HG02571 (cell line): ENCODE measurements at regions not wholly inside any gene's neighbourhood (a gene's known extent, or its start where the extent isn't known, plus 50 kb on each side); places are given as distances from the start of the nearest gene placed in this dataset.

ENCODE experiments used
- ATAC-seq: cut with Tn5 transposase; IDR thresholded peaks from one replicate; pipeline ENCODE4 v1.9.1; 2021; ENCODE audit warnings: mild to moderate bottlenecking, moderate library complexity; ENCODE audit not compliant: unreplicated experiment

DNA sequence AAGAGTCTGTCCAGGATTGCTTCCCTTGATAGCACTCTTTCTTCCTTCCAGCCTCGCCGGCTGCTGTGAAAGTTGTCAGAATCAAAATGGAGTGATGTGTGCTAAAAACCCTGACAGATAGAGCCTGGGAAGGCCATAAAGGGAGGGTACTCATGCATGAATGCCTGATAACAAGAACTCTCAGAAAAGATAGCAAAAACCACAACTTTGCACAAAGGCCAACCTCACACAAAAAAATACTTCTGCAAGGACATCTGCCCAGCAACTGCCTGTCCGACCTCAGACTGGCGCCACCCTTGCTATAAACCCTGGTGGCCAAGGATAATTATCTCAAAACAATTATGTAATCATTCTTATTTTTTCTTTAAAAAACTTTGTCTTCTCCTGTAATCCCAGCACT, 133.2 kb upstream of the SVIL start:
- ATAC-seq = no peak

DNA sequence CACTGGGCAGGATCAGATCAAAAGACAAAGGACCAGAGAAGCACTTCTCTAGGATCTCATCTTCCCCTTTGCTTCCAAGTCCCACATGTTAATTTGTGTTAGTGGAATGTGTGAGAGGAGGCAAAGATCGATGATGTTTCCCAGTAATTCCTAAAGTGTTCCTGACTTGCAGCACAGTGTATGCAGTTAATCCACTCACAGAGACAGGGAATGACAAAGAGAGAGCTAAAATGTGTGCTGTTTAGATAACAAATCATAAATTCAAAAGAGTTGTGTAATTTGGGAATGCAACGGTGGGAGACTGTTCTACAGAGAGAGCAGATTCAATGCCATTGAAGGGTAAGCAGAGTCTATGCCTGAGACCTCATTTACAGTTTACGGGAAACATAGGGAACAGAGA, 132.0 kb upstream of the SVIL start:
- ATAC-seq = no peak

DNA sequence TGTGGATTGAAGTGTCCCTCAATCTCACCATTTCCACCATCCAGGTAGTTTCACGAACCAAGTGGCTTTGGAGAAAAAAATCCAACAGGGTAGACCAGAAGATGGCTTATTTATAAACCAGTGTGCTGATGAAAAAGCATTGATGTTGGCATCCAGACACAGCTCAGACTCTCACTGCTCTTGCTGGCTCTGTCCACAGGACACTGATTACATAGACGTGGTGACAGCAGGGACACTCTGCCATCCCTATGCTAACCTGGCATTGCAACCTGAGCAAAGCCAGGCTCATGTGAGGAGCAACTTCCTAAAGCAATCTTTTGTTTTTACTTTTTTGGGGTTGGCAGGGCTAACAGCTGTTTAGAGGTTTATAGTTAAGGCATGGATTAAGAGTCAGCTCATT, 130.6 kb upstream of the SVIL start:
- ATAC-seq = no peak

DNA sequence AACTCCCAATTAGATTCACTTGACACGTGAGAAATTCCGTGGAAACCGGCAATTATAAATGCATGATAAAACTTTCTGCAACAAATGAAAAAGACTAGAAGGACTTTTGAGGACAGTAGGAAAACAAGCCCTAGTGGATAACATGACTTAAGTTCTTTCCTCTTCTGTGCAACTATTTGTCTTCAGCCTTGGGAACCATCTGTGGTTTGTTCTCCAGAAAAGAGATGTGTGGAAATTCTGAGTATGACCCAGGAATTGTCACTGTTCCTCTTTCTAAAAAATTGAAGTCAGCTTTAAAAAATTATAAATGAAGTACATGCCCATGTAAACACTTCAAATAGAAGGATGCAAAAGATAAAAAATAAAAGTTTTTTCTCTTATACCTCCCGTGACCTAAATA, 128.6 kb upstream of the SVIL start:
- no peak for ATAC-seq

DNA sequence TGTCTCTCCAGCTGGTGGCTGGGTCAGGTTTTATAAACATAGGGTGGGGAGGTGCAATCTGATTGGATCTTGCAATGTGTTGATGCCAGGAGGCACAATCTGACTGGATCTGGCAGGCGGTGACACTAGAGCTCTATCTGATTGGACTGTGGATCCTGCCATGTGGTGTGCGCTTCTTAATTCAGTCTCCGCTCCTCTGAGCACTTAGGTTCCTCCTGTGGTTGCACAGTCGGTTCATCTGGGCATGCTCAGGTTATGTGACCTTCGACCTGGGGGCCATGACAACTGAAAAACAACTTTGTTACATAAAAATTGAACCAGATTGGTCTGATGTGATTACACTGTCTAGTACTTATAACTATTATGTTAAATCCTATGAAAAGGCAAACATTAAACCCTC, 127.1 kb upstream of the SVIL start:
- ATAC-seq = no peak

DNA sequence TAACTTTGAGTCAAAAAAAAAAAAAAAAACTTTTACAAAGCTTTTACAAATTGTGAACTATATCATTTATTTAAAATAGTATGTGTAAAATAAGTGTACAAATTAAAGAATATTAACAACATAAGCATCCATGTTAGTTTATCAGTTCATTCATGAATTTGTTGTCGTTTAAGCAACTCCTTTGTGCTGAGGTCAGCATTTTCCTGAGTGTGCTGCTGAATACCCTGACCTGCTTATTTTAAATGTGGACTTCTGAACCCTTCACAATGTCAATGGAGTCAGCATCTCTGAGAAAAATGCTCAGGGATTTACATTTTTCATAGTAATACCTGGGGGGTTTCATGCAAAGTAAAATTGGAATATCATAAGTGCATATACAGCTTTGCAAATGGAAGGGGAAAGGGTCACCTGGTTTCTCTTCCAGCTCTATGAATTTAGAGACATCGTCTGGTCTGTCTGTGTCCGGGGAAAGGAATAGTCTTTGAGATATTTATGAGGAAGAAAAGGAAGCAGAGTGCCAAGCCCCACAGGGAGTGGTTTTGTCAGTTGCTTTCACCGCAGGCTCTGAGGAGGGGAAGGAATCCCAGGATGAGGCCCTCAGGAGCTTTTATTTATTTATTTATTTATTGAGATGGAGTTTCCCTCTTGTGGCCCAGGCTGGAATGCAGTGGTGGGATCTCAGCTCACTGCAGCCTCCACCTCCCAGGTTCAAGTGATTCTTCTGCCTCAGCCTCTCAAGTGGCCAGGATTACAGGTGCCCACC, 125.5 kb upstream of the SVIL start:
- ATAC-seq = no peak

DNA sequence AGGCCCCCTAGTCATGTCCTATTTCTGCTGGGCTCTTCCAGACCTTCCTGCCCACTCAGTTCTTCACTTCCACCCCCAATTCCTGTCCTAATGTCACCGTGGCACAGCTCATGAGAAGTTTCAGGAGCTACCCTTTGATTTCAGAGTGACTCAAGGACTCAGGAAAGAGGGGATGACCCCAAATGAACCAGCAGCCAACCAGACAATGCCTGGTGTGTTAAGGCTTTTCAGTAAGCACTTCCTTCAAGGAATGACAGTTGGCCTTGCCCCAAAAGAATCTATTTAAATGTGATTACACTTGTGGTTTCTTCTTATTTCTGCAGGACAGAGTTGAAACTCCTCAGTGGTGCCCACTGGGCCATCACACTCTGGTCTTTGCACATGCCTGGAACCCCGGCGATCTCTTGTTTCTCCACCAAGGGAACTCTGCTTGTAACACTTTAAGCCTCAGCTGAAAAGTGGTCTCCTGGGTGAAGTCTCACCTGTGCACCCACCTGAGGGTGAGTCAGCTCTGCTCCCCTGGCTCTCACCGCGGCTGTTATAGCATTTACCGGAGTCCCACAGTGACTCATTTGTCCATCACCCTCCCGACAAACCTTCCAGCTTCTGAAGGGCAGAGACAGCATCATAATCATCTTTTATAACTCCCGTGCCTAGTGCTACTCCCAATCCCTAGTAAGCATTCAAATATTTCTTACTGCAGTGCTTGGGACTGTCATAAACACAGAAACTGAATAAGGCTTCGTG, 123.0 kb upstream of the SVIL start:
- ATAC-seq = no peak

DNA sequence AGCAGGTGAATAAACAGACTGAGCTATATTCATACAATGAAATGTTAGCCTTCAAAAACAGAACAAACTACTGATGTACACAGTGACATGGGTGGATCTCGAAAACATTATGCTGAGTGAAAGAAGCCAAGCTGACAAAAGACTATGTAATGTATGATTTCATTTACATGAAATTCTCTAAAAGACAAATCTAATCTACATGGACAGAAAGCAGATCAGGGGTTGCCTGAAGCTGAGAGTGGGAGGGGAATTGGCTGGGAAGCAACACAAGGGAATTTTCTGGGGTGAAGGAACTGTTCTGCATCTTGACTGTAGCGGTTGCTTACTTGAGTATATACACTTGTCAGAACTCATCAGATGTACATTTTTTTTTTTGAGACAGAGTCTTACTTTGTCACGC, 121.7 kb upstream of the SVIL start:
- no peak for ATAC-seq

DNA sequence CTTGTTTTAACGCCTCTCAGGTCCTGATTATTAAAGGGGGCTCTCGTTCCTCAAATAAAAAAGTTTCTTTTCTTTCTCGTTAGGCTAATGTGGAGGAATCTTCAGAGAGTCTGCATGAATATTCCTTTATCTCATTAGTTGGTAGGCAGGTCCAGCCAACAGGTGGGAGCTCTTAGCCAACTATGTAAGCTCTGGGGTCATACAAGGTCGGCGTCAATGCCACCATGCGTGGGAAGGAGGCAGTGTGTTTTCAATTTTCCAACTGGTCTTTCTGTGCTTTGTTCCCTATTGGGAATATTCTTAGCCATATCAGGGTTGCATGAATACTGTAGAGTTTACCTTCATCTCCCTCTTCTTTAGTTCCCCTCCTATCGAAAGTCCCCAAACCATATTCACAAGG, 118.5 kb upstream of the SVIL start:
- no peak for ATAC-seq

DNA sequence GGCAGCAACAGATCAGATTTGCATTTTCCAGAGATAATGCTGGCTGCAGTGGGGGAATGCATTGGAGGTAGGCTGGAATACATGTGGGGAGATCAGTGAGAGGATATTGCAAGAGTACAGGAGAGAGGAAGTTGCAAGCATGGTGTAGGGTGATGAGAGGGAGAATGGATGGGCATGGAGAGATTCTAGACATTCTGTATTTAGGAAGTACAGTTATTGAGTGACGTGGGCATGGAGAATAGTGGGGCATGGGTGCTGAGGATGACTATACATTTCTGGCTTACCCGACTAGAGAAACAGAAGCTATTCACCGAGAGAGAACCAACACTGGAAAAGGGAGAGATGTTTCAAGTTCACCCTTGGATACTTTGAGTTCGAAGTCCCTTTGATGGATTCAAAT, 116.9 kb upstream of the SVIL start:
- no peak for ATAC-seq

DNA sequence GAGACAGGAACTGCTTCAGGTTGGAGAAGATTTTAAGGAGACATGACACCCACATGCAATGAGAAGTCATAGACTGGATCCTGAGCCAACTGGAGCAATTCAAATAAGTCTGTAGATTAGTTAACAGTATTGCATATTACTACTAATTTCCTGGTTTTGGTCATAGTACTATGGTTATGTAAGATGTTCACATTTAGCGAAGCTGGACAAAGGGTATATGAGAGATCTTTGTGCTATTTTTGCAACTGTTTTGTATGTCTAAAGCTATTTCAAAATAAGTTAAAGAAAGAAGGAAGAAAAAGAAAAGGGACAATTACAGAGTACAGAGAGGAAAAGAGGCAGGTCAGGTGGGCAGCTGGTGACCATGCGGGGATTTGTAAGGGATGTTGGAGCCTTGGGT, 116.5 kb upstream of the SVIL start:
- no peak for ATAC-seq

DNA sequence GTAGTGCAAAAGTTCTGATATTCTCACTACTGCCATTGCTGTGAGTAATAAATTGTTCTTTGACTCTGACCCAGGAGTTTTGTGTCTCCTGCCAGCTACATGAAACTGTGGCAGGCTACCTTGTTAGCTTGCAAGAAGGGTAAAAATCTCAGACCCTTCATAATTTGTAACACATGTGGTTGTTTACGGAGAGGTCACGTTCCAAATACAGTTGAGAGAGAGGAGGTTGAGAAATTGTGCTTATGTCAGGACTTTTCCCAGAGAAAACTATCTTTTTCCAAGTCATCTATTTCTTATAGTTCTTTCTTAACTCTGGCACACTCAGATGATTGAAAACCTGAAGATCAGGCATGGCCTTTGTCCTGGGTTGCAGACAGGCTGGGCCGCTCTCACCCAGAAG, 114.4 kb upstream of the SVIL start:
- ATAC-seq = no peak

DNA sequence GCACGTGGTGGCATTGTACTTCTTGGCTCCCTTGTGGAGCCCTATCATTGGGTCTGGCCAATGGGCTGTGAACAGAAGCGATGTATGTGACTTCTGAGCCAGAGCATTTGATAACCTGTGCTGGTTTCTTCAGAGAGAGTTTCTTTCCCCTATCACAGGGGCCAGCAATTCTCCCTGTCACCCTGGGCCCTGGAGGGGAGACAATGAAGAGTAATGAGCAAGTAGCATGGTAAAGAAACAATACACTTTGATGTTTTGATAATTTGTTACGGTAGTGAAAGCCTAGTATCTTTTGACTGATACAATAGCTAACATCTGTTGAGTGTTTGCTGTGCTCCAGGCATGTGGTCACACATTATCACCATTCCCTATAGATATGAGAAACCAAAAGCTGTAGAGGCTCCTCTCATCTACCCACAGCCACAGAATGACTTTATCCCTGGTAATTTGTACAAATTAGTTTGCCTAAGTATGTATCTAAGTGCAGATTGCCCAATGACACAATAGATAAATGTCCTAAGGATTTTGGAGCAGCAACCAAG, 113.4 kb upstream of the SVIL start:
- ATAC-seq = no peak

DNA sequence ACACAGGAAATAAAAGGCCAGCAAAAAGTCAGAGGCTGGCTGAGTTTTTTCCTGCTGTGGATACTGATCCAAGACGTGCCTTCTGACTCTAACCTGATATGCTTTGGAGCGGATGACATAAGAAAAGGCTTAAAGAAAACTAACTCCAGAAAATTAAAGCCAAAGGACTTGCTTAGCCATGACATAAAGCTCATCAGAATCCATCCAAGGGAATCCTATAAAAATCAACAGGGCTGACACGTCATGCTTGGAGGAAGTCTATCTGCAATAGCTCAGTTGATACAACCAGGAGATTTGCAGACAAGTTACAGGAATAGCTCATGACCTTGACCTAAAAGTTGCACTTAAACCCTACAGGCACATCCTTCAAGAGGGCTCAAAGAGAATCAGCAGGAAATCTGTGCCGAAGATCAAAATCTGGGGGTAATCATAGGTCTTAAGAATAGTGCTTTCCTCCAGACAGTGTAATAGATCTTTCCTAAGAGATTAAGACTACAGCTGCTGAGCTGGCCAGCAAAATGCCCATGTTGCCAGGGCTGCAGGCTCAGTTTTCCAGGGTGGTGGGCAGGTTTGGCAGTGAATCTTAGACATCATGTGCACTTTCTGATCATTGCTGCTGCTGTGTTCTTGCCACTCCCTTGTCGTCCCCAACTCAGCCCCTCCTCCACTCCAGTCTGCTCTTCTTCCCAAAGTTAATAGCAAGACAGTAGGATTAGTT, 111.5 kb upstream of the SVIL start:
- ATAC-seq = no peak

DNA sequence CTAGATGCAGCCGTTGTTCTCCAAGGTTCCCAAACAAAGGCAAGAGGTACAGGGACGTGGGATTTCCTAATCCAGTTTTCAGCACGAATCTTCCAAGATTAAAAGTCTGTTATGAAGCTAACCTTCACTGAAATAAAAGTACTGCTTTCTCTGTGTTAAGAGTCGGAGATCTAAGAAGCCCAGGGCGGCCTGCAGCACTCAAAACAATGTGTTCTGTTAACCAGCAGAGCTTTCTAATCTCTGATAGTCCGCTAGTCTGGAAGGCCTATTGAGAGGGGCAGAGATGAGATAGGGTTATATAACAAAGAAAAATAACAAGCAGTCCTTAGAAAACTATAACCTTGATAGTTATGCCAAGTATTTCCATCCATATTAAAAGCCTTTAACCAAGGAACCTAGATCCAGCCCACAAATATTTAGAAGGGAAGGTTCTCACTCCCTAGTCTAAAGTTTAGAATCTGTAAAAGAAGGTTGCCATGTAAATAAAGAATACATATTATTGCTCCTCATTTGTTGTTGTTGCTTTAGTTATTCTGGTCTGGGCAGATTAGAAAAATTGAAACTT, 106.3 kb upstream of the SVIL start:
- ATAC-seq = no peak

DNA sequence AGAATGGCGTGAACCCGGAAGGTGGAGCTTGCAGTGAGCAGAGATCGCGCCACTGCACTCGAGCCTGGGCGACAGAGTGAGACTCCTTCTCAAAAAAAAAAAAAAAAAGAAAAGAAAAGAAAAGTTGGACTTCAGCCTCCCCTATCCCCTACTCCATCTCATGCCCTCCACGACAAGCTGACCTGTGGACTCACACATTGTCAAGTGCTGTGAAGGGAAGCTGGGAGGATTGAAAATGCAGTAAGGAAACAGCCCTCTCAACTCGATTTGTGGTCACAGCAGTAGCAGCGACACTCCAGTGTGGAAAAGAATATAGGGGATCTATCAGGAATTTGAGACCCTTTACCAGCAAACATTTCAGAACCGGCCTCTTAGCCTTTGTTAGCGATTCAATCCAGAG, 103.6 kb upstream of the SVIL start:
- no peak for ATAC-seq

DNA sequence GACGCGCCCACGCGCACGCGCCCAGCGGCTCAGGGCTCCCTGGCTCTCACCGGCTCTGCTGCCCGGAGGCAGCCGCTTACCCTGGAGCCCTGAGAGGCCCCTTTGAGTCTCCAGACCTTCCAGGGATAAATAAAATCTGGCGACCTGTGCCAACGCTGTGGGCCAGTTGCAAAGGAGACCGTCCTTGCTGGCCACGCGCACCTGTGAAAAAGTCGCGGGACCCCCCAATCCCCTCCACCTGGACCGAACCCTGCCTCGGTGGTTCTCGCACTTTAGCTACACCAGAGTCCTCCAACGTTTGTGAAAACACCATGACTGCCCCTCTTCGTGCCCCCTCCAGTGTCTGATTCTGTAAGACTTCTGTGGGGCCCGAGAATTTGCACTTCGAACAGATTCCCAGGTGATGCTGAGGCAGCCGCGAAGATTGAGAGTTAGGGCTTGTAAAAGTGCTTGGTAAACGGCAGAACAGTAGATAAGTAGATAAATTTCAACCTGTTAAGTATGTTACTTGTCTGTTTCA, 102.4 kb upstream of the SVIL start:
- ATAC-seq = no peak

DNA sequence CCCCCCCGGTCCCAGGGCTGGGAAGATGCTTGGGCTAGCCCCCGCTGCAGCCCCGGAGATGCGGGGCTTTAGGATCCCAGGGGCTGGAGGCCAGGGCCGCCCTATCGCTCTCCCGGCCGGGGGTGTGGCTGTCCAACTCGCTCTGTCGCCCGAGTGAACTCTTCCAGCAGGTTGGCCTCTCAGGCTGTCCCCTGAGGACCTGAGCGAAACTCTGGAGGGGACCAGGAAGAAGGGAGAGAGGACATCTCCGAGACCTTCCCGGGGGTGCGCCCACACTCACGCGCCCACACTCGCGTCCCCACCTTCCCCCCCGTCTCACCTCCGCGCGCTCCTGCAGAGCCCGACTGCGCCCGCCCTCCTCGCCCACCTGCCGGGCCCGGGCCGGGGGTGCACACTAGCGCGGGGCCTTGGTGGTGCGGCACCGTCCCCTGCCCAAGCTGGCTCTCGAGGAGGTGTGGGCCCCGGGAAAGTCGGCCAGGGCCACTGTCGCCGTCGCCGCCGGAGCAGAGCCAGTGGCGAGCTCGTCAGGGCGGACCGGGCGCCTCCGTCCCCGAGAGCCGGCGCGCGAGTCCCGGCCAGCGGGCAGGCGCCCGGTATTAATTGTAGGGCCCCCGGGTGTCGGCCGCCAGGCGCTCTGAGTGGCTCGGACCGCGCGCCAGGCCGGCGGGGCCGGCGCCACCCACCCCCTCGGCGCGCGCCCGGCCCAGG, 101.7 kb upstream of the SVIL start:
- no peak for ATAC-seq

DNA sequence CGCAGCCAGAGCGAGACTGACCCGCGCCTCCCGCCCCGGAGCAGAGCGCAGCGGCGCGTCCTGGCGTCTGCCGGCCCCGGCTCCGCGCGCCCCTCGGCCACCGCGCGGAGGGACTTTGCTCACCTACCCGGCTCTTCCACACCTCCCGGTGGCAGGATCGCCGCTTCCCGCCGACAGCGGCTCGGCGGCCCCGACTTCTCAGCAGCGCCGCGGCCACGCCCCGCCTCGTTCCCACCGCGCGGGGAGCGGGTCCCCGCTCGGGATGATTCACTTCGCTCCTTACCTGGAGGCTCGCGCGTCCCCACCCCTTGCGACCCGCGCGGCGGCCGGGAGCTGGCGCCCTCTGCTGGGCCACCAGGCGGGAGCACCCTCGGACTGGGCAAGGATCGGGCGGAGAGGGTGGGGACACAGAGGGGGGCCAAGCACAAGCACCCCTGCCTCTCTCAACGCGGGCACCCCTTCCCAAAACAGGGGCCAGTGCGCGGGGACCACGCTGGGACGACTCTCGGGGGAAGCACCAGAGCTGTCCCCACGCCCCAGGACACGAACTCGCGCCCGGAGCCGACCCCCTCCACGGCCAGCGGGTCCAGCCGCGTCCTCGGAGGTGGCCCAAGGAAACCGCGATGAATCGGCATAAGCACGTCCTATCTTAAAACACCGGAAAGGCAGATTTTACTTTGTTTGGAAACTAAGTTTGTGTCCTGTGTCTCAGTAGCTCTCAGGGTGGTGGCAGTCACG, 101.0 kb upstream of the SVIL start:
- peak; percentile 74 for ATAC-seq
